Left hindlimb (tissue), 1 donor: ENCODE measurements at regions not wholly inside any gene's neighbourhood (a gene's known extent, or its start where the extent isn't known, plus 50 kb on each side); places are given as distances from the start of the nearest gene placed in this dataset.
"Not testable (repeated sequence)": the region's sequence is repeated elsewhere in the genome, so short reads cannot be mapped to it uniquely, and the experiment has no call there.

Source experiments
- DNase-seq: peaks from one replicate; pipeline ENCODE4 v3.0.0-alpha.2; 2018

GRCh38 chr6:144661116-144661806 is 376.1 kb downstream of the UTRN start:
- DNase-seq = no peak

GRCh38 chr6:144662812-144663365 is 377.8 kb downstream of the UTRN start:
- DNase-seq = no peak

- DNase-seq = no peak
These were observed 379.1 kb downstream of the UTRN start for GRCh38 chr6:144664281-144664680.

GRCh38 chr6:144664947-144665346 is 379.8 kb downstream of the UTRN start:
- DNase-seq = no peak

- DNase-seq = no peak
These were observed 380.9 kb downstream of the UTRN start for GRCh38 chr6:144665932-144666450.

GRCh38 chr6:144666781-144667180 is 381.6 kb downstream of the UTRN start:
- no peak for DNase-seq

- no peak for DNase-seq
These were observed 382.7 kb downstream of the UTRN start for GRCh38 chr6:144667532-144668503.

- not testable (repeated sequence) for DNase-seq
These were observed 385.1 kb downstream of the UTRN start for GRCh38 chr6:144670259-144670658.

GRCh38 chr6:144673807-144674206 is 388.7 kb downstream of the UTRN start:
- no peak for DNase-seq

GRCh38 chr6:144675231-144675861 is 390.2 kb downstream of the UTRN start:
- DNase-seq = peak; percentile 25

GRCh38 chr6:144676310-144676709 is 391.2 kb downstream of the UTRN start:
- not testable (repeated sequence) for DNase-seq

GRCh38 chr6:144677263-144677662 is 392.1 kb downstream of the UTRN start:
- DNase-seq = not testable (repeated sequence)

- no peak for DNase-seq
These were observed 393.7 kb downstream of the UTRN start for GRCh38 chr6:144678844-144679243.

- no peak for DNase-seq
These were observed 396.2 kb downstream of the UTRN start for GRCh38 chr6:144681334-144681733.

- no peak for DNase-seq
These were observed 398.3 kb downstream of the UTRN start for GRCh38 chr6:144683216-144684070.

- no peak for DNase-seq
These were observed 403.6 kb downstream of the UTRN start for GRCh38 chr6:144688713-144689112.

- DNase-seq = no peak
These were observed 404.4 kb downstream of the UTRN start for GRCh38 chr6:144689503-144690040.

- DNase-seq = peak; percentile 54
These were observed 405.0 kb downstream of the UTRN start for GRCh38 chr6:144690133-144690532.

- DNase-seq = no peak
These were observed 405.5 kb downstream of the UTRN start for GRCh38 chr6:144690666-144691065.

GRCh38 chr6:144692050-144692449 is 406.9 kb downstream of the UTRN start:
- not testable (repeated sequence) for DNase-seq

- DNase-seq = no peak
These were observed 410.9 kb downstream of the UTRN start for GRCh38 chr6:144695858-144696533.
